Peyer's patch (tissue), 4 donors: ENCODE measurements at regions not wholly inside any gene's neighbourhood (a gene's known extent, or its start where the extent isn't known, plus 50 kb on each side); places are given as distances from the start of the nearest gene placed in this dataset.

Source experiments
- CTCF ChIP-seq, 6 experiments: fragments of 450-650 bp in 4 of 6; fragments of 200-600 bp in 2 of 6; sonication (generic) in 1 of 6; IDR thresholded peaks; one replicate each; pipeline ENCODE4 v1.5.1; 2017 to 2019; ENCODE audit warnings: antibody characterized with exemption in 6 of 6, mild to moderate bottlenecking in 3 of 6, moderate library complexity in 1 of 6
- POLR2A ChIP-seq, 2 donors: fragments of 450-650 bp; IDR thresholded peaks; one replicate each; pipeline ENCODE4 v1.5.1; 2017; ENCODE audit warnings: antibody characterized with exemption in 2 of 2, mild to moderate bottlenecking in 2 of 2, moderate library complexity in 2 of 2

- no peak for TF ChIP-seq POLR2A (IDR thresholded peaks at IDR 0.05)
- TF ChIP-seq CTCF (IDR thresholded peaks at IDR 0.05), result no peak
Observed at GRCh38 chr6:4209196-4209595, 73.8 kb upstream of the ECI2 start.
